ENCODE measurements at regions not wholly inside any gene's neighbourhood (a gene's known extent, or its start where the extent isn't known, plus 50 kb on each side); places are given as distances from the start of the nearest gene placed in this dataset.

DNA sequence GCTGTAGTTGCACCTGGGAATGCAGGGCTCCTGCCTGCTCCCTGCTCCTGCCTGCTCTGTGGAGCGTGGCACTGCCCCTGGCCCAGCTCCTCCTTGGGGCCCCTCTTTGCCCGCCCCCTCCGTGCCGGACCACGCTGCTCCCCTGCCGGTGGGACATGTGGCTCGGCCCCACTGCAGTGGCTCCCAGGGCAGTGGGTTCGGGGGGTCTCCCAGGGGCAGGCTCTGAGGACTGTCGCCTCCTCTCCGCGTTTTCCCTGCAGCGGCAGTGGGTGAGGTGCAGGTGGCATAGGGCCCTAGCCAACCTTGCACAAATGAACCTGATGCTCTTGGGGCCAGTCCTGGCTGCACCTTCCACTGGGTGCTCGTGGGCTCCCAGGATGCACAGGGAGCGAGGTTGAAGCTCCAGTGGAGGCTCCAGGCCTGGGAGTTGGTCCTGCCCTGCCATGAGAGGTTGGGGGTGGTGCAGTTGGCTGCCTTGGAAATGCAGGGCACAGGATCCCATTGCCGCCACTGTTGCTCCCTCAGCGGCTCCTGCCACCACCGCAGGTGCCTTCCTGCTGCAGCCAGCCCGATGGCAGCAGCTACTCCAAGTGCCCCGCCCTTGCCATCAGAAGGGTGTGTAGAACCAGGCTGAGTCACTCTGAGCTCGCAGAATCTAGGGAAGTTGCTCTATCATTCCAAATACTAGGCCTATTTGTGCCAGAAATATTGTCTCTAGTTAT is 313.1 kb upstream of the SYT4 start:
- Histone ChIP-seq H2BK5ac (ENCODE audit: low read length) (peak overlapping the region; percentile 42), H3K9me3 (replicated peaks in 1 of 2; ENCODE audit: control insufficient read depth in 2 of 2, insufficient read depth in 1 of 2, low read depth in 1 of 2, low read length in 2 of 2) (no peaks in the 10 kb centered on the region), H3K14ac (ENCODE audit: low read length) (no peak overlapping the region), H2BK120ac (ENCODE audit: low read depth, low read length) (no peak overlapping the region), H3K23ac (ENCODE audit: low read depth, low read length, poor library complexity) (no peak overlapping the region), H3K36me3 (replicated peaks in 1 of 2; ENCODE audit: control insufficient read depth in 2 of 2, insufficient read depth in 2 of 2, low read length in 2 of 2) (no peaks in the 10 kb centered on the region), H2BK15ac (ENCODE audit: low read length) (peak overlapping the region; percentile 14), H3K27me3 (ENCODE audit: control insufficient read depth in 3 of 3, insufficient read depth in 3 of 3, low read depth in 1 of 3, low read length in 3 of 3) (no peaks in the 10 kb centered on the region), H3K4ac (ENCODE audit: low read length) (peak overlapping the region; percentile 61), H3K4me2 (ENCODE audit: insufficient read depth, low read length, poor library complexity, severe bottlenecking) (no peak overlapping the region), H3K79me1 (ENCODE audit: low read depth, low read length) (no peaks in the 10 kb centered on the region), H3K27ac (replicated peaks; ENCODE audit: low read length) (no peak overlapping the region), H4K91ac (ENCODE audit: low read depth, low read length, poor library complexity) (no peak overlapping the region), H3K4me1 (ENCODE audit: control insufficient read depth in 2 of 2, insufficient read depth in 1 of 2, low read depth in 1 of 2, low read length in 2 of 2) (no peaks in the 10 kb centered on the region), H4K8ac (ENCODE audit: low read depth, low read length) (no peak overlapping the region), H2AFZ (ENCODE audit: low read length) (no peak overlapping the region), H3K18ac (ENCODE audit: low read length) (peak overlapping the region; percentile 48), H3K4me3 (ENCODE audit: low read length in 2 of 2) (no peak overlapping the region), H2AK5ac (ENCODE audit: low read depth, low read length) (peak overlapping the region; percentile 15), H2BK12ac (ENCODE audit: low read length) (no peak overlapping the region), H3K9ac (ENCODE audit: low read depth, low read length, poor library complexity) (no peak overlapping the region)
- WGBS, 2 donors (ENCODE audit: extremely low coverage in 2 of 2, insufficient read length in 2 of 2, insufficient replicate concordance in 1 of 2): no CpG with 5 or more reads among the region's 20 CpGs
- no peak for DNase-seq (ENCODE audit: low spot score)

DNA sequence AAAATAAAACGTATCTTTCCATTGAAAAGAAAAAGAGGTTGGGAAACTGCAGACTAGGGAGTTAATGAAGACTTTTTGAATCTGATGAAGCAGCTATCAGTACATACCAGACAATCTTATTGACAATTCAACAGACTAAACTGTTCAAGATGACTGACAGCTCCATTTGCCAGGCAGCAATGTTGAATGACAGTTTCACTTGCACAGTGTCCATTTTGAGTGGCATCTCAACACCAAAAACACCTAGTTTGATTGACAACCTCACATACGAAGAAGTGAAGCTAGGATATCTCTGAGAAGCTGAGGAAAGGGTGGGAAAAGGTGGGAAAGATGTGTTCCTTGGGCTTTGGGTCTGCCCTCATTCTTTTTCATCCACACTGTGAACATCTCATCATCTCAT is 315.0 kb upstream of the SYT4 start:
- H3K4me1 ChIP-seq (ENCODE audit: control insufficient read depth in 2 of 2, insufficient read depth in 1 of 2, low read depth in 1 of 2, low read length in 2 of 2): no peaks in the 10 kb centered on the region
- no peak overlapping the region for H3K27ac ChIP-seq (replicated peaks; ENCODE audit: low read length)
- WGBS, 2 donors (ENCODE audit: extremely low coverage in 2 of 2, insufficient read length in 2 of 2, insufficient replicate concordance in 1 of 2): no CpG with 5 or more reads among the region's 2 CpGs
- H3K4me3 ChIP-seq (ENCODE audit: low read length in 2 of 2): no peak overlapping the region
- no peaks in the 10 kb centered on the region for H3K27me3 ChIP-seq (ENCODE audit: control insufficient read depth in 3 of 3, insufficient read depth in 3 of 3, low read depth in 1 of 3, low read length in 3 of 3)
- no peak overlapping the region for H2AFZ ChIP-seq (ENCODE audit: low read length)
- H2BK120ac ChIP-seq (ENCODE audit: low read depth, low read length): no peak overlapping the region
- no peak overlapping the region for H4K8ac ChIP-seq (ENCODE audit: low read depth, low read length)
- no peak overlapping the region for H4K91ac ChIP-seq (ENCODE audit: low read depth, low read length, poor library complexity)
- H3K79me1 ChIP-seq (ENCODE audit: low read depth, low read length): no peaks in the 10 kb centered on the region
- H3K36me3 ChIP-seq (replicated peaks in 1 of 2; ENCODE audit: control insufficient read depth in 2 of 2, insufficient read depth in 2 of 2, low read length in 2 of 2): no peaks in the 10 kb centered on the region
- H2AK5ac ChIP-seq (ENCODE audit: low read depth, low read length): no peak overlapping the region
- H3K9me3 ChIP-seq (replicated peaks in 1 of 2; ENCODE audit: control insufficient read depth in 2 of 2, insufficient read depth in 1 of 2, low read depth in 1 of 2, low read length in 2 of 2): no peaks in the 10 kb centered on the region
- no peak overlapping the region for H3K23ac ChIP-seq (ENCODE audit: low read depth, low read length, poor library complexity)
- H2BK12ac ChIP-seq (ENCODE audit: low read length): no peak overlapping the region
- H3K14ac ChIP-seq (ENCODE audit: low read length): no peak overlapping the region
- H3K4ac ChIP-seq (ENCODE audit: low read length): no peak overlapping the region
- no peak overlapping the region for H3K4me2 ChIP-seq (ENCODE audit: insufficient read depth, low read length, poor library complexity, severe bottlenecking)
- no peak overlapping the region for H3K9ac ChIP-seq (ENCODE audit: low read depth, low read length, poor library complexity)
- no peak overlapping the region for H2BK5ac ChIP-seq (ENCODE audit: low read length)
- DNase-seq (ENCODE audit: low spot score): no peak
- H3K18ac ChIP-seq (ENCODE audit: low read length): no peak overlapping the region
- no peak overlapping the region for H2BK15ac ChIP-seq (ENCODE audit: low read length)

DNA sequence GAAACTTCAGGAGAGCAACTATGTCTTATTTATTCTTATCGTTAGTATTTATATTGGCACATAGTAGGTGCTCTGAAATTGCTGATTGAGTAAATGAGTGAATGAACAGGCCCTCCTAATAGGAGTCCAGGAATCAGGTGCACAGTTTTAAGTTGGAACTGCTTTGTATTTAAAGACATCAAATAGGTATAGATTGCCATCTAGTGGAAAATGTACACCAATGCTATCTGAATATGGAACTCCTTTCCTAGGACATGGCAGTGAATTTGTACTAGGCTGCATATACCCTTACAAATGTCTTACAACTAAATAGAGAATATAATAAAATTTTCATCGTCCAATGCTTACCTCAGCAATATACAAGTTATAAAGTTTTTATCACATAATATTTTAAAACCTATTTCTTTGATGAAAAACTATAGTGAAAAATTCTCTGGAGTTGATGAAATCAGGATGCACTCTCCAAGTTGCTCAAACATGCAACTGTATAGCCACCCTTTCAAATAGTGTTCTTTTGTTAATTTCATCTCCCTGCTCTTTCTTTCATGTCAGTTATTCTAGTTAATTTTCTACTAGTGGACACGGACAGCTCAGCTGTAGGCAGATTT is 318.9 kb upstream of the SYT4 start:
- H3K79me1 ChIP-seq (ENCODE audit: low read depth, low read length): no peaks in the 10 kb centered on the region
- no peak overlapping the region for H3K4me3 ChIP-seq (ENCODE audit: low read length in 2 of 2)
- no peak overlapping the region for H2BK15ac ChIP-seq (ENCODE audit: low read length)
- no peaks in the 10 kb centered on the region for H3K9me3 ChIP-seq (replicated peaks in 1 of 2; ENCODE audit: control insufficient read depth in 2 of 2, insufficient read depth in 1 of 2, low read depth in 1 of 2, low read length in 2 of 2)
- no peak overlapping the region for H2BK12ac ChIP-seq (ENCODE audit: low read length)
- no CpG with 5 or more reads among the region's 3 CpGs for WGBS, 2 donors (ENCODE audit: extremely low coverage in 2 of 2, insufficient read length in 2 of 2, insufficient replicate concordance in 1 of 2)
- H2AFZ ChIP-seq (ENCODE audit: low read length): no peak overlapping the region
- no peak overlapping the region for H3K23ac ChIP-seq (ENCODE audit: low read depth, low read length, poor library complexity)
- no peak overlapping the region for H3K4me2 ChIP-seq (ENCODE audit: insufficient read depth, low read length, poor library complexity, severe bottlenecking)
- no peak overlapping the region for H3K27ac ChIP-seq (replicated peaks; ENCODE audit: low read length)
- H2BK5ac ChIP-seq (ENCODE audit: low read length): no peak overlapping the region
- peak; percentile 23 for DNase-seq (ENCODE audit: low spot score)
- H4K8ac ChIP-seq (ENCODE audit: low read depth, low read length): no peak overlapping the region
- no peaks in the 10 kb centered on the region for H3K4me1 ChIP-seq (ENCODE audit: control insufficient read depth in 2 of 2, insufficient read depth in 1 of 2, low read depth in 1 of 2, low read length in 2 of 2)
- no peak overlapping the region for H3K18ac ChIP-seq (ENCODE audit: low read length)
- H3K14ac ChIP-seq (ENCODE audit: low read length): no peak overlapping the region
- no peak overlapping the region for H2AK5ac ChIP-seq (ENCODE audit: low read depth, low read length)
- H3K36me3 ChIP-seq (replicated peaks in 1 of 2; ENCODE audit: control insufficient read depth in 2 of 2, insufficient read depth in 2 of 2, low read length in 2 of 2): no peaks in the 10 kb centered on the region
- H3K4ac ChIP-seq (ENCODE audit: low read length): no peak overlapping the region
- H3K27me3 ChIP-seq (ENCODE audit: control insufficient read depth in 3 of 3, insufficient read depth in 3 of 3, low read depth in 1 of 3, low read length in 3 of 3): no peaks in the 10 kb centered on the region
- no peak overlapping the region for H4K91ac ChIP-seq (ENCODE audit: low read depth, low read length, poor library complexity)
- H2BK120ac ChIP-seq (ENCODE audit: low read depth, low read length): no peak overlapping the region
- H3K9ac ChIP-seq (ENCODE audit: low read depth, low read length, poor library complexity): no peak overlapping the region

DNA sequence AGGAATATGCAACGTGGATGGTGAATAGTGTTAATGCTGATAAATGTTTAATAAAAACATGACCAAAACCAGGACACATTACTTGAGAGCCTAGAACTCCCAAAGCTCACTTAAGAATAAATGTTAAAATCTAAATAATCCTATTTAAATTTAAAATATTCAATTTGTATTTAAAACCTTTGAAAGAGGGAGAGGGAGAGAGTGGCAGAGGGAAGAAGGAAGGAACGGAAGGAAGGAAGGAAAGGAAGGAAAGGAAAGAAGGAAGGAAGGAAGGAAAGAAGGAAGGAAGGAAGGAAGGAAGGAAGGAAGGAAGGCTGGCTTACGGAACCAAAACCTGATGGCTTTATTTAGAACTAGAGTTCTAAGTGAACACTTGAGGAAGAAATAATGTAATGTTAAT is 324.1 kb upstream of the SYT4 start:
- Histone ChIP-seq H3K27ac (replicated peaks; ENCODE audit: low read length) (no peak overlapping the region), H4K8ac (ENCODE audit: low read depth, low read length) (no peak overlapping the region), H3K27me3 (ENCODE audit: control insufficient read depth in 3 of 3, insufficient read depth in 3 of 3, low read depth in 1 of 3, low read length in 3 of 3) (no peaks in the 10 kb centered on the region), H4K91ac (ENCODE audit: low read depth, low read length, poor library complexity) (no peak overlapping the region), H3K9me3 (replicated peaks in 1 of 2; ENCODE audit: control insufficient read depth in 2 of 2, insufficient read depth in 1 of 2, low read depth in 1 of 2, low read length in 2 of 2) (no peaks in the 10 kb centered on the region), H3K79me1 (ENCODE audit: low read depth, low read length) (no peaks in the 10 kb centered on the region), H2BK5ac (ENCODE audit: low read length) (no peak overlapping the region), H2BK15ac (ENCODE audit: low read length) (no peak overlapping the region), H3K9ac (ENCODE audit: low read depth, low read length, poor library complexity) (no peak overlapping the region), H3K18ac (ENCODE audit: low read length) (no peak overlapping the region), H3K4me3 (ENCODE audit: low read length in 2 of 2) (no peak overlapping the region), H3K23ac (ENCODE audit: low read depth, low read length, poor library complexity) (no peak overlapping the region), H2BK12ac (ENCODE audit: low read length) (no peak overlapping the region), H2AK5ac (ENCODE audit: low read depth, low read length) (no peak overlapping the region), H2AFZ (ENCODE audit: low read length) (no peak overlapping the region), H3K4ac (ENCODE audit: low read length) (no peak overlapping the region), H3K4me2 (ENCODE audit: insufficient read depth, low read length, poor library complexity, severe bottlenecking) (no peak overlapping the region), H2BK120ac (ENCODE audit: low read depth, low read length) (no peak overlapping the region), H3K14ac (ENCODE audit: low read length) (no peak overlapping the region), H3K36me3 (replicated peaks in 1 of 2; ENCODE audit: control insufficient read depth in 2 of 2, insufficient read depth in 2 of 2, low read length in 2 of 2) (no peaks in the 10 kb centered on the region), H3K4me1 (ENCODE audit: control insufficient read depth in 2 of 2, insufficient read depth in 1 of 2, low read depth in 1 of 2, low read length in 2 of 2) (no peaks in the 10 kb centered on the region)
- no CpG with 5 or more reads among the region's 3 CpGs for WGBS, 2 donors (ENCODE audit: extremely low coverage in 2 of 2, insufficient read length in 2 of 2, insufficient replicate concordance in 1 of 2)
- DNase-seq (ENCODE audit: low spot score): no peak
